Body of pancreas (tissue), 4 donors: ENCODE measurements at regions not wholly inside any gene's neighbourhood (a gene's known extent, or its start where the extent isn't known, plus 50 kb on each side); places are given as distances from the start of the nearest gene placed in this dataset.

ENCODE experiments used
- ATAC-seq: fragments of 150-250 bp; one replicate; pipeline ENCODE4 v1.9.1; 2016
- DNase-seq, 4 donors: peaks; one replicate each; pipeline ENCODE4 v3.0.0-alpha.2; 2019
- H3K27ac ChIP-seq, 4 donors: fragments of 200-600 bp; sonication (generic); 1 replicate in 3 of 4; 2 replicates in 1 of 4; pipeline versions ENCODE4 v1.5.1 to v1.6.1; 2016 to 2019; ENCODE audit warnings: mild to moderate bottlenecking in 1 of 4, mixed read lengths in 1 of 4, moderate library complexity in 1 of 4
- H3K27me3 ChIP-seq, 2 donors: fragments of 200-600 bp; sonication (generic); one replicate each; pipeline ENCODE4 v1.6.0; 2016; ENCODE audit warnings: mild to moderate bottlenecking in 1 of 2
- H3K36me3 ChIP-seq, 2 donors: fragments of 200-600 bp; sonication (generic); replicated peaks in 1 of 2; 2 replicates each; pipeline ENCODE4 v1.5.1; 2016; ENCODE audit warnings: low read depth in 2 of 2; ENCODE audit not compliant: insufficient read depth in 1 of 2
- H3K4me1 ChIP-seq: fragments of 200-600 bp; sonication (generic); one replicate; pipeline ENCODE4 v1.6.0; 2016
- H3K4me3 ChIP-seq, 2 donors: fragments of 200-600 bp; sonication (generic); 1 replicate in 1 of 2; 2 replicates in 1 of 2; pipeline ENCODE4 v1.5.1; 2016 to 2019
- H3K9me3 ChIP-seq, 3 donors: fragments of 200-600 bp; sonication (generic); 1 replicate in 2 of 3; 2 replicates in 1 of 3; pipeline ENCODE4 v1.5.1; 2016
- POLR2A ChIP-seq, 3 donors: fragments of 450-650 bp; IDR thresholded peaks; one replicate each; pipeline ENCODE4 v1.6.1; 2016; ENCODE audit warnings: antibody characterized with exemption in 3 of 3, mild to moderate bottlenecking in 2 of 3
- WGBS, 2 donors: methylation state at CpG; one replicate each; pipeline ENCODE4 v1.1.5; 2017; 5-methylcytosine and 5-hydroxymethylcytosine counted together
- intact Hi-C: fragments of 100-400 bp; cut with DNase I; formaldehyde crosslinking; loops from one replicate; pipeline ENCODE4 v1.15.1; 2023
- TF ChIP-seq, protein P1 (sequence below), 7 experiments: fragments of 450-650 bp in 4 of 7; fragments of 200-600 bp in 3 of 7; sonication (generic) in 3 of 7; IDR thresholded peaks; one replicate each; pipeline ENCODE4 v1.5.1; 2016 to 2019; ENCODE audit warnings: antibody characterized with exemption in 7 of 7

- DNase-seq: no peak
- H3K27me3 ChIP-seq: no peaks in the 10 kb centered on the region
- TF ChIP-seq, protein P1, sequence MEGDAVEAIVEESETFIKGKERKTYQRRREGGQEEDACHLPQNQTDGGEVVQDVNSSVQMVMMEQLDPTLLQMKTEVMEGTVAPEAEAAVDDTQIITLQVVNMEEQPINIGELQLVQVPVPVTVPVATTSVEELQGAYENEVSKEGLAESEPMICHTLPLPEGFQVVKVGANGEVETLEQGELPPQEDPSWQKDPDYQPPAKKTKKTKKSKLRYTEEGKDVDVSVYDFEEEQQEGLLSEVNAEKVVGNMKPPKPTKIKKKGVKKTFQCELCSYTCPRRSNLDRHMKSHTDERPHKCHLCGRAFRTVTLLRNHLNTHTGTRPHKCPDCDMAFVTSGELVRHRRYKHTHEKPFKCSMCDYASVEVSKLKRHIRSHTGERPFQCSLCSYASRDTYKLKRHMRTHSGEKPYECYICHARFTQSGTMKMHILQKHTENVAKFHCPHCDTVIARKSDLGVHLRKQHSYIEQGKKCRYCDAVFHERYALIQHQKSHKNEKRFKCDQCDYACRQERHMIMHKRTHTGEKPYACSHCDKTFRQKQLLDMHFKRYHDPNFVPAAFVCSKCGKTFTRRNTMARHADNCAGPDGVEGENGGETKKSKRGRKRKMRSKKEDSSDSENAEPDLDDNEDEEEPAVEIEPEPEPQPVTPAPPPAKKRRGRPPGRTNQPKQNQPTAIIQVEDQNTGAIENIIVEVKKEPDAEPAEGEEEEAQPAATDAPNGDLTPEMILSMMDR (IDR thresholded peaks at IDR 0.05): no peak
- no peak for TF ChIP-seq POLR2A (IDR thresholded peaks at IDR 0.05)
- H3K27ac ChIP-seq: no peak overlapping the region
- no peak overlapping the region for H3K4me3 ChIP-seq
- ATAC-seq: no peak
- no peaks in the 10 kb centered on the region for H3K4me1 ChIP-seq
- no peaks in the 10 kb centered on the region for H3K9me3 ChIP-seq
- H3K36me3 ChIP-seq: no peaks in the 10 kb centered on the region
- intact Hi-C loops: no loop called here
- 74 to 77% methylated on average over 1 of the region's 1 CpG for WGBS, 2 donors
These were observed 81.8 kb upstream of the TENM4 start for GRCh38 chr11:79522626-79523025.

DNA sequence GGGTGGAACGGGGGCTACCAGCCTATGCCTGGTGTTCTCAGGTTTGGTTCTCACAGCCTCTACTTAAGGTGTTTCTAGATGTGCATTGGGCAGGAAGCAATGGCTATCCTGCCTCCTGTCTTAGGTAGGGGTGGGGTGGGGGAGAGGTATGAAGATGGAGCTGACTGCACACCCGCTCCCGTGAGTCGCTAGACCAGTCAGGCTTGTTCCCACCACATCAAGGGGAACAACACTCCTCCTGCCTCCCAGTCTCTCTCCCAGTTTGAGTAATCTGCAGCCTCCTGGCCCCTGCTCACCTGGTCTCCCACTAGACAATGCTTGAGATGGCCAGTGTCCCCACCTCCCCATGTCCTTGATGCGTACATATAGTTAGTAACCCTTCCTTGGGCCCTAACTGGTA is 79.3 kb upstream of the TENM4 start:
- no peaks in the 10 kb centered on the region for H3K4me1 ChIP-seq
- H3K27me3 ChIP-seq: no peaks in the 10 kb centered on the region
- no peak overlapping the region for H3K27ac ChIP-seq
- H3K4me3 ChIP-seq: no peak overlapping the region
- DNase-seq (no peak), ATAC-seq (no peak)
- 55 to 62% methylated on average over 5 of the region's 5 CpGs for WGBS, 2 donors
- H3K36me3 ChIP-seq: no peaks in the 10 kb centered on the region
- intact Hi-C loops: no loop called here
- H3K9me3 ChIP-seq: no peaks in the 10 kb centered on the region
- TF ChIP-seq, protein P1 (IDR thresholded peaks at IDR 0.05): no peak
- TF ChIP-seq POLR2A (IDR thresholded peaks at IDR 0.05): no peak

- DNase-seq: no peak
- Histone ChIP-seq H3K4me3 (no peak overlapping the region), H3K27ac (no peak overlapping the region), H3K4me1 (no peaks in the 10 kb centered on the region), H3K36me3 (no peaks in the 10 kb centered on the region), H3K9me3 (no peaks in the 10 kb centered on the region), H3K27me3 (no peaks in the 10 kb centered on the region)
- ATAC-seq: no peak
- no peak for TF ChIP-seq POLR2A (IDR thresholded peaks at IDR 0.05)
- TF ChIP-seq, protein P1 (IDR thresholded peaks at IDR 0.05): no peak
- intact Hi-C loops: no loop called here
- 20 to 36% methylated on average over 1 of the region's 1 CpG for WGBS, 2 donors
These were observed 75.0 kb upstream of the TENM4 start for GRCh38 chr11:79515781-79516180.

- TF ChIP-seq POLR2A (IDR thresholded peaks at IDR 0.05): no peak
- TF ChIP-seq, protein P1 (IDR thresholded peaks at IDR 0.05): no peak
- ATAC-seq: no peak
- H3K36me3 ChIP-seq: no peaks in the 10 kb centered on the region
- WGBS, 2 donors: 33 to 62% methylated on average over 2 of the region's 2 CpGs
- no peaks in the 10 kb centered on the region for H3K9me3 ChIP-seq
- intact Hi-C loops: no loop called here
- DNase-seq: no peak
- no peaks in the 10 kb centered on the region for H3K4me1 ChIP-seq
- no peaks in the 10 kb centered on the region for H3K27me3 ChIP-seq
- H3K27ac ChIP-seq: no peak overlapping the region
- H3K4me3 ChIP-seq: no peak overlapping the region
These were observed 73.9 kb upstream of the TENM4 start for GRCh38 chr11:79514695-79515094.

- H3K4me1 ChIP-seq: no peaks in the 10 kb centered on the region
- H3K9me3 ChIP-seq: no peaks in the 10 kb centered on the region
- DNase-seq (no peak), ATAC-seq (no peak)
- TF ChIP-seq, protein P1 (IDR thresholded peaks at IDR 0.05): no peak
- TF ChIP-seq POLR2A (IDR thresholded peaks at IDR 0.05): no peak
- WGBS, 2 donors: 43 to 52% methylated on average over 4 of the region's 4 CpGs
- intact Hi-C loops: no loop called here
- no peaks in the 10 kb centered on the region for H3K36me3 ChIP-seq
- no peak overlapping the region for H3K27ac ChIP-seq
- no peak overlapping the region for H3K4me3 ChIP-seq
- no peaks in the 10 kb centered on the region for H3K27me3 ChIP-seq
These were observed 73.5 kb upstream of the TENM4 start for GRCh38 chr11:79514290-79514689.
